ENCODE measurements at regions not wholly inside any gene's neighbourhood (a gene's known extent, or its start where the extent isn't known, plus 50 kb on each side); places are given as distances from the start of the nearest gene placed in this dataset.

DNA sequence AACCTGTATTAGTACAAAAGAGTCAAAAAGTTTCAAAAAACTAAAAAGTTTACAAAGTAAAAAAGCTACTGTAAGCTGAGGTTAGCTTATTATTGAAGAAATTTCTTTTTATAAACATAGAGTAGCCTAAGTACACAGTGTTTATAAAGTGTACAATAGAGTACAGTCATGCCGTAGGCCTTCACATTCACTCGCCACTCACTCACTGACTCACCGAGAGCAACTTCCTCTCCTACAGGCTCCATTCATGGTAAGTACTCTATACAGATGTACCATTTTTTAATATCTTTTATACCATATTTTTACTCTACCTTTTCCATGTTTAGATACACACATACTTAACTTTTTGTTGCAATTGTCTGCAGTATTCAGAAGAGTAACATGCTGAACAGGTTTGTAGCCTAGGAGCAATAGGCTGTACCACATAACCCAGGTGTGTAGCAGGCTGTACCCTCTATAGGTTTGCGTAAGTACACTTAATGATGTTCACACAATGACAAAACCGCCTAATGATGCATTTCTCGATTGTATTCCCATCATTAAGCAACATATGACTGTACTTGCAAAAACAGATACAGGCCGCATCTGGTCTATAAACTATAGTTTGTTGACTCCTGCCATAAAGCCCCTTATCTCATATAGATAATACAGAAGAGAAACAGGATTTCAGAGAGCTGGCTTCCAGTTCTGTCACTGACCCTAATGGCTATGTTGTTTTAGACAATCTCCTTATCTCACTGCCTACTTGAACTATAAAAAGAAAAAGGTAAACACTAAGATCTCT, 438.8 kb downstream of the HTR7 start:
- no peak for DNase-seq

DNA sequence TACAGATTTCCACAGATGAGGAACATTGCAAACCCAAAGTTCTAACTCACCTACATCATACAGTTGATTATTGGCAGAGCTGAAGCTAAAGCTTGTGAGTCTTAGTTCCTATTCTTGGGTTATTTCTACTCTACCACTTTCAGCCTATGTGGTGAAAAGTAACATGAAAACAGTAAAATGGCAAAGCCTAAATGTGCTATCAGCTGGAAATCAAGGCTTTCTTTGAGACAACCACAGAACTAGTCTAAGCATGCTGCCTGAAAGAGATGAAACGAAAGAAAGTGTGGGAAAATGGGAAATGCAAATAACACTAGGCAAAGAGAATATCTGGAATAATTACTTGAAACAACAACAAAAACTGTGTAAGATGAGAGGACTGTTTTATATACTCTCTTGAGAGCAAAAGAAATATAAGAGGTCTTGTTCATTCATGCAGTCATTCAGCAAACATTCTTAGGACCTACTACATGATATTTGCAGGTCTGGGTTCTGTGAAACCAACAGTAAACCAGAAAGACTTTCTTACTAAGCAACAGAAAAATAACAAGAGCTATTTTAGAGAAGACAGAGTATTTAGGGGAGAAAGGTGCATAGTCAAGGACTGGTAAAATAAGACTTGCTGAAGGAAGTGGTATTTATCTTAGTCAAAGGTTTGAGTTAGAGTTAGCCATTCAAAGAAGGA, 437.1 kb downstream of the HTR7 start:
- no peak for DNase-seq

DNA sequence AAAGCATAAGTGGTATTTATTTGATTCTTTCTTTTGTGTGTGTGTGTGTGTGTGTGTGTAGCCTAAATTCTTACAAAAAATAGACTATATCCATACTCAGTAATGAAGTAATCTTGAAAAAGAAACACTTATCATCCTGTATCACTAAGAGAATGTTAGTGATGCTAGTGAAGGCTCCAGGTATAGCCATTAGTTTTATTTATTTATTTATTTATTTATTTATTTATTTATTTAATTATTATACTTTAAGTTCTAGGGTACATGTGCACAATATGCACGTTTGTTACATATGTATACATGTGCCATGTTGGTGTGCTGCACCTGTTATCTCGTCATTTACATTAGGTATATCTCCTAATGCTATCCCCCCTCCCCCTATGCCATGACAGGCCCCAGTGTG, 436.0 kb downstream of the HTR7 start:
- DNase-seq: no peak

DNA sequence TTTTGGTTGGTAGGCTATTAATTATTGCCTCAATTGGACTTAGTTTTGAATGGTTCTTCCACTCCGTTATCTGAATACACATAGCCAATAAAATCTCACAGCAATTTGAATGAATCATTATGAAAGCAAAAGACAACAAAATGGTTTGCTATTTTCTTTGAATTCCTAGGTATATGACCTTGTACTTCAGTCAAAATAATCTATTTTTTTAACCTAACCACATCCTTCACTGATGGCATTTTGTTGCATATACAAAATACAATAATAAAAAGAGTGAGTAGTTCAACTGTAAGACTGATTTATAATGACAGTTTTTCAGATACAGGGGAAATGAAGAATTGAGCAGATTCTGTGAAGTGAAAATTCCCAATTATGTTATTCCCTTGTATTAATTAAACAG, 433.1 kb downstream of the HTR7 start:
- DNase-seq: no peak

DNA sequence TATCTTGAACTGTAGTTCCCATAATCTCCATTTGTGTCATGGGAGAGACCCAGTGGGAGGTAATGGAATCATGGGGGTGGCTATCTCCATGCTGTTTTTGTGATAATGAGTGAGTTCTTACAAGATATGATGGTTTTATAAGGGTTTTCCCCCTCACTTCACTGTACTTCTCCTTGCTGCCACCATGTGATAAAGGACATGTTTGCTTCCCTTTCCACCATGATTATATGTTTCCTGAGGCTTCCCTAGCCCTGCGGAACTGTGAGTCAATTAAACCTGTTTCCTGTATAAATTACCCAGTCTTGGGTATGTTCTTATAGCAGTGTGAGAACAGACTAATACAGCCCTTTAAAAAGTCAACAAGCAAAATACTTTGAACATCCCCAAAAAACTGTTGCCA, 427.7 kb downstream of the HTR7 start:
- DNase-seq: no peak

DNA sequence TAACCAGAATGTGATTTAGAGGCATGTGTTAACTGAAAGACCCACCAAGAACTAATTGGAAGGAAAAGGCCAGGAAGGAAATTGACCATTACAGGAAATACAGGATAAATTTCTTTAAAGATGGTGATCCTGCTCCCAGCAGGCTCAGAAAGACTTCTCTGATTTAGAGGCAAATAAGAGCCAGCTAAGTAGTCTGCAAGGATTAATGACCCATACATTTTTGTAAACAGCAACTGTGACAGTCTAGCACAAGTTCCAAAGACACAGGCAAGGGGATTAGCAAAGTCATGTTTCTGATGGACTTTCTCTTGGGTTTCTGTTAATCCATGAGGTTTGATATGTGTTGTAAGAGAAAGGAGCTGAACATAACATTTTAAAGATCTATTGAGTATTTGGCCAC, 425.0 kb downstream of the HTR7 start:
- no peak for DNase-seq

DNA sequence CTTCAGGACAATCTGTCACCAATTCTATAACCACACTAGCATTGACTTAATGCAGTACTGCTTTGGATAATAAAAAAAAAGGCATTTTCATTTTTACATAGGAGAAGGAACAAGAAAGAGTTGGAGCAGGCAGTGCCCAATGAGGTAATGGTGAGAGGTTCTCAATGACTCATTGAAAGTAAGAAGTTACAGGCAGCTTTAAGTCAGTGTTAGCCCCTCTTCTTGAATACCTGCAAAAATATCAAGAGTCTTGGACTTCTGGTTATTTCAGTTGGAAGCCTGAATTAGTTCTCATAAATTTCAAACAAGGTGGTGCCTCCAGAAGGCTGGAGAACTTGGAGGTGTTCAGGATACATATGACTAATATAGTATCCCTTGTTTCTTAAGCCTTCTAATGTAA, 422.5 kb downstream of the HTR7 start:
- no peak for DNase-seq

DNA sequence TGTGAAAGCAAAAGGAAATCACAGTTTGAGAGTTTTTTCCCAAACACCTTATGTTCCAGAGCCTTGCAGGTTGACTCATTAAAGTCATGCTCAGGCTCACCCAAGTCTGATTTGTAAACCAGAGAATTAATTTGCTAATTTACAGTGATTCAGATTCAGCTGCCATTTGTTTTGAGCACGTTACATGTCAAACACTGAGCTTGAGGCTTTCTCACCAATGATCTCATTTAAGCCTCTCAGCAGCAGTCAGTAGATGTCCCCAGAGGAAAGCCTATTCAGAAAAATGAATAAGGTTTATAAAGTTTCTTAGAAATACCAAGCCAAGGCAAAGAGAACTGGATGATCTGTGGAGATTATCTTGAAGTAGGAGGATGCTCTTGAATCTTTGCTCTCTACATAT, 420.4 kb downstream of the HTR7 start:
- no peak for DNase-seq

DNA sequence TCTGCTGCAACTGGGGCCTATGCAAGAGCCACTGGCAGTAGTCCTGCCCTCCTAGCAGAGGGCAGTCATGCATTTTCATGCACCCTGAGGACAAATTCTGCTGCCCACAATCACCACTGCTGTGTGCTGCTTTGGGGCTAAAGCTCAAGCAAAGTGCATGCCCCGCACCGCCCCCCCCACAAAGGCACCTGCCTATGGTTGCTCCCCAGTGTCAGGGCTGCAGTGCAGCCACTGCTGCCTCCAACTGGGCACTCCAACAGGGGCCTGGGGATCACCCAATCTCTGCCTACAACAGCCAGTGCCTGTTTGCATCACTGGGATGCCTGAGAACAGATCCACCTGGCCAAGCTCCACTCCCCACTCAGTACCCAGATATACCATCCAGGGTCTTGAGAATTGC, 417.0 kb downstream of the HTR7 start:
- DNase-seq: no peak

DNA sequence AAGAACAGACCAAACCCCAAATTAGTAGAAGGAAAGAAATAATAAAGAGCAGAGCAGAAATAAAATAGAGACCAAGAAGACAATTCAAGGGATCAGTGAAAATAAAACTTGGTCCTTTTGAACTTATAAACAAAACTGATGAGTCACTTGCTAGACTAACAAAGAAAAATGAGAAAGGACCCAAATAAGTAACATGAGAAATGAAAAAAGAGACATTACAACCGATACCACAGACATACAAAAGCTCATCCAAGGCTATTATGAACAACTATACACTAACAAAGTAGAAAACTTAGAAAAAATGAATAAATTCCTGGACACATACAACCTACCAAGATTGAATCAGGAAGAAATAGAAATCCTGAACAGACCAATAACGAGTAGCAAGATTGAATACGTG, 414.5 kb downstream of the HTR7 start:
- no peak for DNase-seq

DNA sequence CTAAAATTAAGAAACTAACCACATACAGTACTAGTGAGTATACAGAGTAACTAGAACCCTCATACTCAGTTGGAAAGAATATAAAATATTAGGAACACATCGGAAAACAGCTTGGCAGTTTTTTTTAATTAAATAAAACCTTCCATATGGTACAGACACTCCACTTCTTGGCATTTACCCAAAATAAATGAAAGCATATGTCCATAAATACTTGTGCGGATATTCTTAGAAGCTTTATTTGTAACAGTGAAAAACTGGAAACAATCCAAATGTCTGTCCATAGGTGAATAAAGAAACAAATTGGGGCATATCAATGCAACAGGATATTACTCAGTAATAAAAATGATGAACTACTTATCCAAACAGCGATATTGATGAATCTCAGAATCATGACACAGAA, 410.0 kb downstream of the HTR7 start:
- no peak for DNase-seq

DNA sequence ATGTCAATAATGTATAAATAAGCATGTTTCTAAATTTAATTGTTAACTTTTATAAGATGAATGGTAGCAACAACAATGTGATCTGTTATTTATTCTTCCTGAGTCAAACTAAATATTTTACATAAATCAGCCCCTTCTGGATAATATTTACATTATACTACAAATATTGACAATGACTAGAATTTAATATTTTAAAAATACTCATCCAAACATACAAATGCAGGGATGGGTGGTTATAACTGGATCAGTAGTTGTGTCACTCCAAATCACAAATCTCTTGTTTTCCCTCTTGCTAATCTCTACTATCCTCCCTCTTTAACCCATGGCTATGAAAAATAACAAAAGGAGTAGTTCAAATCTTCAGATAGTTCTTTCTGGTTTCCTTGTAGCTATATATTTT, 407.0 kb downstream of the HTR7 start:
- no peak for DNase-seq

DNA sequence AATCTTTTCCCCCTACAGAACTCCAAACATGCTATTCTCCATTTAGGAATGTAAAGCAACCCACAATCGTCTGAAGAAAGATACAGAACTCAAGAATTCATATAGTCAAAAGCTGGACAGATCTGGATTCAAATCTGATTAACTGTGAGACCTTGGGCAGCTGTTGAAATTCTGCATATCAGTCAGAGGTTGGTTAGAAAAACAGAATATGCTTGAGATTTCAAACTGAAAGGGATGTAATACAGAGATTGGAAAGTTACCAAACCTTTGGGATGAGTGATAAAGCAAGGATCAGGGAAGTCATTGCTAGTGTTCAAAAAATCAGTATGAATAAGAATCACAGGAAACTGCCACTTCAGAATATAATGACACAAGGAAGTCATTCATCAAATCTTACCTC, 406.6 kb downstream of the HTR7 start:
- no peak for DNase-seq

DNA sequence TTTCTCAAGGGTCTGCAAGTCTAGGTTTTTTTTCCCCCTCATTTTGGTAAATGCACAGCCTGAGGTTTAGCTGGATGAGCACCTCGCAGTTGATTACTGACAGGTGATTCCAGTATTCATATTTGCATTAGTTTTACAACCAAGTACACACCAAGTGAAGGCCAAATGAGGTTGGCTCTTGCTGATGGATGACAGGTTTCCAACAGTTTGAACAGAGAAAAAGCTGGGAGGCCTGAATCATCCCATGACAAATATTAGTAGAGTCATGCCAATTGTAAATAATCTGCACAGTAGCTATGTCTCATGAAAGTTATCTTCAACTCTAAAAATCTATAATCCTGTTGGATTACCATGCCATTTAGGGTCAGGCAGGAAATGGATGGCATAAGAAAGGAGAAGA, 399.8 kb downstream of the HTR7 start:
- no peak for DNase-seq

DNA sequence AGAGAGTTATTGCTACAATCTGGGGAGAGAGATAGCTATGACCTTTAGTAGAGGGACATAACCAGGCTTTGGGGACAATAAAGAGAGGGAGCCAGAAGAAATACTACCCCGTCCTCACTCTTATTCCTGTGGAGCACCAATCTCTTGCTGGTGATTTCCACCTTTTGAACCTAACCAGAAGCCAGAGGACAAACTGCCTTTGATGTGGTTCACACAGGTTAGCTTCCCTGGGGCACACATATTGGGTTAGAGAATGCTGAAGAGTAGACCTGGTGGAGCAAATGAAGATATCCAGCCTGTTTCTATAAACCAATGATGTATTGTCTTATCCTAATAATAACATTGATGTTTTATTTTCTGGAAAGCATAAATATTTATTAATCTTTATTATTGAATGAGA, 399.3 kb downstream of the HTR7 start:
- DNase-seq: no peak

DNA sequence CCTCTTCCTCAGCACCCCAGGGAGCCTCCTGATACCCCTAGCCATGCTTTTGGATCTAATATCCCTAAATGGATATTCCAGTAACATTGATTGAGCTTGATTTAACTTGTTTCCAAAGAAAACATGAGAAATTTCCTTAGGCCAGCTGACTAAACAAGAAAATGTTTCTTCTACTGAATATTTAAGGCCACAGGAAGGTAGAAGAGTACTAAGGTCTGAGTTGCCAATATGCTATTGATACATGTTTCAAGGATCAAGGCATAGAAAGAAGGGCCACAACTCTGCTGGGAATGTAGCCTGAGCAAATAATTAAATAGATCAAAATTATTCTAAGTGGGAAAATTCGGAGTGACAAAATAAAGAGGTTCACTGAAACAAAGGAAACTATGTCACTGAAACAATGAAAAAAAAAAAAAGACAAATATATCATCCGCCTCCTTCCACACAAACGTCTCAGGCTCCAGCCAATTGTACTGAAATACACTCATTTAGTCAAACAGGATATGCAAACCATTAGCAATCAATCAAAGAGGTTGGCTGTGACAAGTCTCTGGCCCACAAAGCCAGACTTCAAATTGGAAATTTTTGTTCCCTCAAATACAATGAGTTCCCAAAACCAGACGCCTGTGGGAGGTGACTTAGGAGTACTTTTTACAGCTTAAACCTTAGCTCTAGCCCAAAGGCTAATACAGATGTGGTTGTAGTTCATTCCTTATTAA, 396.2 kb downstream of the HTR7 start:
- DNase-seq: no peak

DNA sequence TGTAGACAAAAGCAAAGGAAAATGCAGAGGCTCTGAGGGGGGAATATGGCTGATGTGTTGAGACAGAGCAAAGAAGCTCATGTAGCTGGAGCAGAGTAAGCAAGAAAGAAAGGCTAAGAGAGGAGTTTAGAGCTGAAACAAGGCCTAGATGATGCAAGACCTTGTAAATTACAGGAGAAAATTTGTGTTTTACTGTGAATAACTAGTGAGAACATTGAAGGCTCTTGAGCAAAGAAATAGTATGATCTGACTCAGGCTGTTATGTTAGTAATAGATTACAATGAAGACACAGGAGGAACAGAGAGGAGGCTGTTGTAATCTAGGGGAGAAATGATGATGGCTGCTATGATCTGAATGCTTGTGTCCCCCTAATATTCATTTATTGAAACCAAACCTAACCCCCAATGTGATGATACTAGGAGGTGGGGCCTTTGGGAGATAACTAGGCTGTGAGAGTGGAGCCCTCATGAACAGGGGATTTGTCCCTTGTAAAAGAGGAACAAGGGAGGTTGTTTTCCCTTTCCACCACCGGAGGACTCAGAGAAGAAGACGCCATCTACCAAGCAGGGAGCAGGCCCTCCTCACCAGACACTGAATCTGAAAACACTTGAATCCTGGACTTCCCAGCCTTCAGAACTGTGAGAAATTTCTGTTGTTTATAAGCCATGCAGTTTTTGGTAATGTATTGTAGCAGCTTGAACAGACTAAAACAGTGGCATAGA, 394.9 kb downstream of the HTR7 start:
- DNase-seq: no peak

DNA sequence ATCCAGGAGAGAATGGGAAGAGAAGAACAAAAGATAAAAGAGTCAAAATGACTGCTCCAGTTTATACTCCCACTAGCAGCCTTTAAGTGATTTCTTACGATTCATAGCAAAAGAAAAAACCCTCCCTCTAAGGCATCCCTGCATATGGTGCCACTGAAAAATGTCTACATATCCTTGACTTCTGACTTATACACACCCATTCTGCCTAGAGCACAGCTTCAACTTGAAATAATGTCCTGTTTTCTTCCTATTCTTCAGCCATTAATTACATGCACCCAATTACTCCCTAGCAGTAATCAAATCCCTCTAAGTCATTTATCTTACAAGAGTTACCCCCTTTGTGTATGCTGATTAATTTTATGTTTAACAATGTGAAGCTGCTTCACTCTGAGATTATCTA, 393.5 kb downstream of the HTR7 start:
- DNase-seq: no peak

DNA sequence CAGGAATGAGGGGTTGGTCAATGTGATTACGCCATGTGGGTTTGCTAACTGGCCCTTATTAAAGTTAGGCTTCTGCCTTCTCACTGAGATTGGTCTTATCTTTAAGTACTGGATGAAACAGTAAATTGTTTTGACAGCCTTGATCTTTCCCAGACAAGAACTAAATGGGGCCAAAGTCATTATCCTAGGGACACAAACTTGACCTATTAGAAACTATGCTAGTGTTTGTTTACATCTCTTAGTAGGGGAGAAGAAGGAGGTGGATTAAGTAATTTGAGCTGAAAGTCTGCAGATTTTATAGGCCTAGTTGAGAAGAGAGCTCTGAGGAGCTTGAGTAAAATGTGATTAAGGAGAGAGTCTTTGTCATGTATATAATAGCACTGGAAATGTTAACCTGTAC, 386.9 kb downstream of the HTR7 start:
- no peak for DNase-seq

DNA sequence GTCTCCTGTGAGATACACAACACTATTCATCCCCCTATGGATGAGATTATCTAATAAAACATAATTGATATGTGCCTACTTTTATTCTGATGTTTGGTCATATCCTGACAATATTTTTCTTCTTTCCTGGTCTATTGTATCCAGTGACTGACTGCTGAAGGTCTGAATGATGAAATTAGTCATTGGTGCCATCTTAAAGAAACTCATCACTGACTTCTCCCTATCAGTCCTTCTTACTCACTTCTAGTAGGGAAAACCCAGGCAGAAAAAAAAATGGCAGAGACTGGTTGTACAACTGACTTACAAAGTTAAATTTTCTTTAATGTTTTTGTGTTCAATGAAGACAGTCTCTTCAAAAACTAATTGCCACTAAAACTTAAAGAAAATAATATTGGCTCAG, 377.4 kb downstream of the HTR7 start:
- DNase-seq: no peak

DNA sequence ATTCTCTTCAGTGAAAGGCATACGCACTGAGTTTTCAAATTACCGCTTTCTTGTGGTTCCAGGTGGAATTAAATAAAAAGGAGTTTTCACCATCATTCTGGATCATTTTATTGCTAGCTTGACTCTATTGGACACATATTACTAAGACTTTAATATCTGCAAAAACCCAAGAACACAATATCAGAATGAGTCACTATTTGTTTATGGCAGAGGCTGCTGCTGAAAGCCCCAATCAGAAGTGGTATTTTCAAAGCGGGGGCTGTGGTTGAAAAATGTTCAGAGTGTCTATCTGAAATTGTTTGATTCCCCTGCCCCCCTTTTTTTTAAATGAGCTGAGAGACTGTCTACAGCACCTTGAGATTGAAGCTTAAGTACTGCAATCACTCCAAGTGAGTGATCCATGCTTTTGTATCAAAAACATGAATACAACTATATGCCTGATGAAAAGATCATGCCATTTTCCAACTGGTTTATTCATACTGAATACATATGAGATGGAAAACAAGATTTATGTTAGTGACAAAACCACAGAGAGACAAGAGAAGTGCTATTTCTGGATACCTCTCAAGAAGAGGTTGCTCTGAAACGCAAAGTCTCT, 376.4 kb downstream of the HTR7 start:
- DNase-seq: no peak

DNA sequence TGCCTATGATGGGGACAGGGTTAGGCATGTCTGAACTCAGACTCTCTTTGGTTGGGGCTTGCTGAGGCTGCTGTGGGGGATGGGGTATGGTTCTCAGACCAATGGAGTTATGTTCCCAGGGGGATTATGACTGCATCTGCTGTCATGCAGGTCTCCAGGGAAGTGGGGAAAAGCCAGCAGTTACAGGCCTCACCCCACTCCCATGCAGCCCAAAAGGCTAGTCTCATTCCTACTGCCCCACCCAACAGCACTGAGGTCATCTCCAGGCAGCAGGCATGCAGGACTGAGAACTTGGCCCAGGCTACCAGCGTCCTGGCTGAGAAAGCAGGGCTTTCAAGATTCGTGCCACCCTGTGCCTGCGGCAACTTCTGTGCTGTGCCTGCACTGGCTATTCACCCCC, 373.3 kb downstream of the HTR7 start:
- no peak for DNase-seq

DNA sequence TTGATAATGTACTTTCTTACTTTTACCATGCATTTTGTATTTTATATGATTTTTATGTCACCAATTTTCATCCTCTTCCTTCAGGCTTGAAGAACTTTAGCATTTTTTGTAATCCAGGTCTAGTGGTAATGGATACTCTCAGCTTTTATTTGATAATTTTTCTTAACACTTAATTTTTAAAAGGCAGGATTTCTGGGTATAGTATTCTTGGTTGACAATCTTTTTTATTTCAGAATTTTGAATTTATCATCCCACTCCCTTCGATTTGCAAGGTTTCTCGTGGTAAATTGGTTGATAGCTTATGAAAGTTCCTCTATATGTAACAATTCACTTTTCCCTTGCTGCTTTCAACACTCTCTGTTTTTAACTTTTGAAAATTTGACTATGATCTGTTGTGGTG, 363.7 kb downstream of the HTR7 start:
- no peak for DNase-seq
